ENCODE measurements at regions not wholly inside any gene's neighbourhood (a gene's known extent, or its start where the extent isn't known, plus 50 kb on each side); places are given as distances from the start of the nearest gene placed in this dataset.

DNA sequence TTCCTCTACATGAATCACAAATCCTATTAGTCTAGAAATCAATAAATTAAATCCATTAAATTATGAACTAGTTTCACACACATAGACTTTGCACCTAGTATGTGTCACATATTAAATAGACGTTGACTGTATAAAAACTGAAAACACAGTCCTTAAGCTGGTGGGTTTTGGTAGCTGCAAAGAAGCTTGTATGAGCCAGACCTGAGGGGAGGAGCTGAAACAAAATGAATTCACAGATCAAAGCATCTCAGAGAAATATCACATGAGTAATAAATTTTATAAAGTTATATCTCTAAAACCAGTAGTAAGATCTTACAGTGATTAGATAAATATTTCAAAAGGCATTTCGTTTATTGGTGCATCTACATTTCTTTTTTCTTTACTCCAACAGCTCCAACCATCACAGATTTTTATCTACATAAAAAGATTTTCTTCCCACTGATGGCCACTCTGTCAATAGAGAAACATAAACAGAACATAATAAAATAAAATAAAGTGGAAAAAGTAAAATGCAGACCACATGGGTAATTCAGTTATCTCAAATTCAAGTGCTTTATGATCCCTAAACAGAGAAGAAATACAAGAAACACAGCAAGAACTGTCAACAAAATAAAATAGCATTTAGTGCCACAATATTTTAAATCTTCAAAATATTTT lies 420.0 kb upstream of the CYRIA start:
- TF ChIP-seq, protein P1, sequence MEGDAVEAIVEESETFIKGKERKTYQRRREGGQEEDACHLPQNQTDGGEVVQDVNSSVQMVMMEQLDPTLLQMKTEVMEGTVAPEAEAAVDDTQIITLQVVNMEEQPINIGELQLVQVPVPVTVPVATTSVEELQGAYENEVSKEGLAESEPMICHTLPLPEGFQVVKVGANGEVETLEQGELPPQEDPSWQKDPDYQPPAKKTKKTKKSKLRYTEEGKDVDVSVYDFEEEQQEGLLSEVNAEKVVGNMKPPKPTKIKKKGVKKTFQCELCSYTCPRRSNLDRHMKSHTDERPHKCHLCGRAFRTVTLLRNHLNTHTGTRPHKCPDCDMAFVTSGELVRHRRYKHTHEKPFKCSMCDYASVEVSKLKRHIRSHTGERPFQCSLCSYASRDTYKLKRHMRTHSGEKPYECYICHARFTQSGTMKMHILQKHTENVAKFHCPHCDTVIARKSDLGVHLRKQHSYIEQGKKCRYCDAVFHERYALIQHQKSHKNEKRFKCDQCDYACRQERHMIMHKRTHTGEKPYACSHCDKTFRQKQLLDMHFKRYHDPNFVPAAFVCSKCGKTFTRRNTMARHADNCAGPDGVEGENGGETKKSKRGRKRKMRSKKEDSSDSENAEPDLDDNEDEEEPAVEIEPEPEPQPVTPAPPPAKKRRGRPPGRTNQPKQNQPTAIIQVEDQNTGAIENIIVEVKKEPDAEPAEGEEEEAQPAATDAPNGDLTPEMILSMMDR (IDR thresholded peaks at IDR 0.05; ENCODE audit: extremely low read depth, missing control alignments): no peak

DNA sequence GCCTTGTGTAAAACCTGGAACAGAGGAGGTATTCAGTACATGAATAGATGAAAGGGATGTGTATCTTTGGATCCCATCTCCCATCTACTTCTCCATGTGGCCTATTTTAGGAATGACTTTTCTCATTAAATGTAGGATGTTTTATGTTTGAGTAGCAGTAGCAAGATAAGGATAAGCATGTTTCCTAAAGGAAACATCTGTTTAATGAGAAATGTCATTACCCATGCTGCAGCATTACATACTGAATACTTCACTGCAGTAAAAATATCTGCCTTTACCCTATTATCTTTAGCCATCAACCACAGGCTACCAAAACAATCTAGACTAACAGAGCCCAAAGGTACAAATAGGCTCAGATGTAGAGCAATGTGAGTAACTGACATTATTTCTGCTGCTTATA lies 419.2 kb upstream of the CYRIA start:
- TF ChIP-seq, protein P1 (IDR thresholded peaks at IDR 0.05; ENCODE audit: extremely low read depth, missing control alignments): no peak
- DNase-seq (ENCODE audit: low spot score): no peak

More for the DNA sequence above, 420.0 kb upstream of the CYRIA start:
- DNase-seq (ENCODE audit: low spot score): no peak

DNA sequence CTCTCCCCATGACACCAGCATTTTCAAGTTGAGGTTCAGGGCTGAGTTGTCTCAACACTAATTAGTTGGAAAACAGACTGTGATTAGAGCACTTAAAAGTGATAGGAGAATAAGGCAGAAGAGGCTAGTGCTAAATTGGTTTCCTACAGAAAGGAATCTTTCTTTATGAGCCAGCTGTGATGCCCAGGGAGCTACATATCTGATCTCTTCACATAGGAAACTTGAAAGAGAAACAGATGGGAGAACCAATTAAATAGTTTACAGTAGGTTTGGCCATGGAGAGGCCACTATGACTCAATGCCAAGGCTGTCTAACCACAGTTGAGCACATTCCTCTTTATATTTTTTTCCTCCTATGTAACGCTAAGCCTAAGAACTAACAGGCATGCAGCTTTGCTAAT lies 418.3 kb upstream of the CYRIA start:
- TF ChIP-seq, protein P1 (IDR thresholded peaks at IDR 0.05; ENCODE audit: extremely low read depth, missing control alignments): no peak

GRCh38 chr2:17079262-17079661 lies 413.6 kb upstream of the CYRIA start:
- no peak for DNase-seq (ENCODE audit: low spot score)
- TF ChIP-seq, protein P1 (IDR thresholded peaks at IDR 0.05; ENCODE audit: extremely low read depth, missing control alignments): no peak

More for the DNA sequence above, 418.3 kb upstream of the CYRIA start:
- DNase-seq (ENCODE audit: low spot score): no peak

DNA sequence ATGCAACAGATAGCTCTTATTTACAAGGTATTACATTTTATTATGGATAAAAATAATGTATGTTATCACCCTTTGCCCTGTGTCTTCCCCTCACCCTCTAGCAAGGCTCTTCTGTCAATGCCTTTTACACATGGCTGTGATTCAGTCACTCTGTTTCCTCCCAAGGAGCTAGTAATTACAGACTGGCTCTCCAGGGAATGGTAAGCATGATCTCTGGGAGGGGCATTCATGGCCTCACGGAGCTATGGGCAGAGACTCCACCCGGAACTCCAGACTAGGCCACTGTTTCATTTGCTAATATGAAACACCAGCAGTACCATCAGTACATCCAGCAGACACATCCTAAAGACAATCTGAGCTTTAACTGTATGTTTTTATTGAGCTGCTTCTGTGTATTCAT lies 410.9 kb upstream of the CYRIA start:
- no peak for DNase-seq (ENCODE audit: low spot score)

GRCh38 chr2:17070711-17071110 lies 405.1 kb upstream of the CYRIA start:
- TF ChIP-seq, protein P1 (IDR thresholded peaks at IDR 0.05; ENCODE audit: extremely low read depth, missing control alignments): no peak

More for the DNA sequence above, 410.9 kb upstream of the CYRIA start:
- TF ChIP-seq, protein P1 (IDR thresholded peaks at IDR 0.05; ENCODE audit: extremely low read depth, missing control alignments): no peak

GRCh38 chr2:17069564-17069963 lies 403.9 kb upstream of the CYRIA start:
- TF ChIP-seq, protein P1 (IDR thresholded peaks at IDR 0.05; ENCODE audit: extremely low read depth, missing control alignments): no peak
- DNase-seq (ENCODE audit: low spot score): no peak

More at GRCh38 chr2:17070711-17071110, 405.1 kb upstream of the CYRIA start:
- DNase-seq (ENCODE audit: low spot score): no peak

Data from GM20000 (cell line).